ENCODE measurements at regions not wholly inside any gene's neighbourhood (a gene's known extent, or its start where the extent isn't known, plus 50 kb on each side); places are given as distances from the start of the nearest gene placed in this dataset.

DNA sequence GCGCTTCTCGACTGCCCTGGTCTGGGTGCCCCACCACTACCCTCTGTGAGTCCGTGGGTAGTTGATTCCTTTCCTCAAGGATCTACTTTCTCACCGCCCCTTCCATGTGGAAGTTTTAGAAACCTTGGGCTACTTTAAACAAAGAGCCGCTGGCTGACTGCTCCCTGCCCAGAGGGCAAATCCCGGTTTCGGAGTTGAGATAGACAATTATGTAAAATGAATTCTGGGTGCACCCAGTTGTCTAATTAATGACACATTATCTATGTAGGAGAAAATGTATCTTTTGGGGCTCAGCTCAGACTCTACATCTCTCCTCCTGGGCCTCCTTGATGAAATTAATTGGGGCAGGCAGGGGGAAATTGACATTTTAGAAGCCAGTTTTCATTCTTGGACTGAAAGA is 305.4 kb downstream of the UQCRFS1 start:
- DNase-seq (ENCODE audit: low spot score), result no peak
- TF ChIP-seq, protein P1, sequence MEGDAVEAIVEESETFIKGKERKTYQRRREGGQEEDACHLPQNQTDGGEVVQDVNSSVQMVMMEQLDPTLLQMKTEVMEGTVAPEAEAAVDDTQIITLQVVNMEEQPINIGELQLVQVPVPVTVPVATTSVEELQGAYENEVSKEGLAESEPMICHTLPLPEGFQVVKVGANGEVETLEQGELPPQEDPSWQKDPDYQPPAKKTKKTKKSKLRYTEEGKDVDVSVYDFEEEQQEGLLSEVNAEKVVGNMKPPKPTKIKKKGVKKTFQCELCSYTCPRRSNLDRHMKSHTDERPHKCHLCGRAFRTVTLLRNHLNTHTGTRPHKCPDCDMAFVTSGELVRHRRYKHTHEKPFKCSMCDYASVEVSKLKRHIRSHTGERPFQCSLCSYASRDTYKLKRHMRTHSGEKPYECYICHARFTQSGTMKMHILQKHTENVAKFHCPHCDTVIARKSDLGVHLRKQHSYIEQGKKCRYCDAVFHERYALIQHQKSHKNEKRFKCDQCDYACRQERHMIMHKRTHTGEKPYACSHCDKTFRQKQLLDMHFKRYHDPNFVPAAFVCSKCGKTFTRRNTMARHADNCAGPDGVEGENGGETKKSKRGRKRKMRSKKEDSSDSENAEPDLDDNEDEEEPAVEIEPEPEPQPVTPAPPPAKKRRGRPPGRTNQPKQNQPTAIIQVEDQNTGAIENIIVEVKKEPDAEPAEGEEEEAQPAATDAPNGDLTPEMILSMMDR (IDR thresholded peaks at IDR 0.05), result no peak
- Histone ChIP-seq H3K27me3 (replicated peaks; ENCODE audit: insufficient read depth) (no peaks in the 10 kb centered on the region), H3K9me3 (no peaks in the 10 kb centered on the region), H3K27ac (no peak overlapping the region), H3K4me1 (ENCODE audit: control insufficient read depth in 1 of 2, low read depth in 2 of 2) (no peaks in the 10 kb centered on the region), H3K4me3 (no peak overlapping the region), H3K36me3 (no peaks in the 10 kb centered on the region)
- ATAC-seq (ENCODE audit: insufficient number of reproducible peaks, low FRiP score, low read depth), result no peak

DNA sequence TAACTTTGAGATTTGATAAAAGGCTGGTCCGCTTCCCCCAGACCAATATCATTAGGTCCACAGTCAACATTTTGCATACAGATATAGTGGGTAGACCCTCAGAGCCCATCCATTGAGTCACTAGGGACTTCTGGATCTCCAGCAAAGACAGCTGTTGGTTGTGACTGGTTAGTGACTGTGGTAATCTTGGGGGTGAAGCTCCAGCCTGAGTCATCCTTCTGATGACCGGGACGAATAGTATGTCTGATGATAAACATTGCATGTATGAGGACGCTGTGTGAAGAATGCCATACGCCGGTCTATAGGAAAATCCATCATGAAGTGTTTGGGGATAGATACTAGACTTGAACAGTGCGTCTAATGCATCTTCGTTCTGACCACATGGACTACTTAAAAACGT is 307.0 kb downstream of the UQCRFS1 start:
- Histone ChIP-seq H3K4me1 (ENCODE audit: control insufficient read depth in 1 of 2, low read depth in 2 of 2) (no peaks in the 10 kb centered on the region), H3K36me3 (no peaks in the 10 kb centered on the region), H3K27ac (no peak overlapping the region), H3K4me3 (no peak overlapping the region), H3K9me3 (no peaks in the 10 kb centered on the region), H3K27me3 (replicated peaks; ENCODE audit: insufficient read depth) (no peaks in the 10 kb centered on the region)
- no peak for ATAC-seq (ENCODE audit: insufficient number of reproducible peaks, low FRiP score, low read depth)
- DNase-seq (ENCODE audit: low spot score), result no peak
- TF ChIP-seq, protein P1 (IDR thresholded peaks at IDR 0.05), result no peak

DNA sequence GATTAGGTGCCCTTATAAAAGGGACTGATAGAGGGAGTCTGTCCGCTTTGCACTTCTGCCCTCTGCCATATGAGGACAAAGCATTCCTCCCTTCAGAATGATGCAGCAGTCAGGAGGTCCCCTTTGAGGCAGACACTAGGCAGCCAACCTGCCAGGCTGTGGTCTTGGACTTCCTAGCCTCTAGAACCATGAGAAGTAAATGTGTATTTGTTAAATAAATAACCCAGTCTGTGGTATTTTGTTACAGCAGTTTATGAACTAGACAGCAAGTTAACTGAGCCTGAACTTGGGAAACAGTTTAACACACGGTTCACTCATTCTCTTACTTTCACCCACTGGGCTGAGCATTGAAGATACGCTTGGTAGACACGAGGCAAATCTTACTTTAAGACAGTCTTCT is 313.2 kb downstream of the UQCRFS1 start:
- Histone ChIP-seq H3K4me1 (ENCODE audit: control insufficient read depth in 1 of 2, low read depth in 2 of 2) (no peaks in the 10 kb centered on the region), H3K27me3 (replicated peaks; ENCODE audit: insufficient read depth) (no peaks in the 10 kb centered on the region), H3K4me3 (no peak overlapping the region), H3K27ac (no peak overlapping the region), H3K36me3 (no peaks in the 10 kb centered on the region), H3K9me3 (no peaks in the 10 kb centered on the region)
- ATAC-seq (ENCODE audit: insufficient number of reproducible peaks, low FRiP score, low read depth), result no peak
- TF ChIP-seq, protein P1 (IDR thresholded peaks at IDR 0.05), result no peak
- DNase-seq (ENCODE audit: low spot score), result no peak

DNA sequence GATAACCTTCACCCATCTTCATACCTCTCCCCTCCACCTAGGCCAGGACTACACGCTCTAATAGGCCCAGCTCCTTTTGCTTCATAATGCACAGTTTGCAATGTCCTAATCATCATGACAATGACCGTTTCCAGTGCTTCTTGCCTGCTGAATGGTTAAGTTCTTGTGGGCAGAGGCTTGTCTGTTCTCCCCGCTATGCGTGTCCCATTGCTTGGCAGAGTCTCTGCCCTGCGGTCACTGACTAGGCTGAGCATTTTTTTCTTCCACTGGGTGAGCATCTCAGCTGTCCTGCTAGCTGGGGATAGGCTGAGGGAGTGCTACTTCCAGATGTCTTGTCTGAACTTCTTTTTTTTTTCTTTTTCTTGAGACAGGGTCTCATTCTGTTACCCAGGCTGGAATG is 314.7 kb downstream of the UQCRFS1 start:
- Histone ChIP-seq H3K36me3 (no peaks in the 10 kb centered on the region), H3K27me3 (replicated peaks; ENCODE audit: insufficient read depth) (no peaks in the 10 kb centered on the region), H3K27ac (no peak overlapping the region), H3K4me3 (no peak overlapping the region), H3K9me3 (no peaks in the 10 kb centered on the region), H3K4me1 (ENCODE audit: control insufficient read depth in 1 of 2, low read depth in 2 of 2) (no peaks in the 10 kb centered on the region)
- TF ChIP-seq, protein P1 (IDR thresholded peaks at IDR 0.05), result no peak
- no peak for DNase-seq (ENCODE audit: low spot score)
- no peak for ATAC-seq (ENCODE audit: insufficient number of reproducible peaks, low FRiP score, low read depth)

DNA sequence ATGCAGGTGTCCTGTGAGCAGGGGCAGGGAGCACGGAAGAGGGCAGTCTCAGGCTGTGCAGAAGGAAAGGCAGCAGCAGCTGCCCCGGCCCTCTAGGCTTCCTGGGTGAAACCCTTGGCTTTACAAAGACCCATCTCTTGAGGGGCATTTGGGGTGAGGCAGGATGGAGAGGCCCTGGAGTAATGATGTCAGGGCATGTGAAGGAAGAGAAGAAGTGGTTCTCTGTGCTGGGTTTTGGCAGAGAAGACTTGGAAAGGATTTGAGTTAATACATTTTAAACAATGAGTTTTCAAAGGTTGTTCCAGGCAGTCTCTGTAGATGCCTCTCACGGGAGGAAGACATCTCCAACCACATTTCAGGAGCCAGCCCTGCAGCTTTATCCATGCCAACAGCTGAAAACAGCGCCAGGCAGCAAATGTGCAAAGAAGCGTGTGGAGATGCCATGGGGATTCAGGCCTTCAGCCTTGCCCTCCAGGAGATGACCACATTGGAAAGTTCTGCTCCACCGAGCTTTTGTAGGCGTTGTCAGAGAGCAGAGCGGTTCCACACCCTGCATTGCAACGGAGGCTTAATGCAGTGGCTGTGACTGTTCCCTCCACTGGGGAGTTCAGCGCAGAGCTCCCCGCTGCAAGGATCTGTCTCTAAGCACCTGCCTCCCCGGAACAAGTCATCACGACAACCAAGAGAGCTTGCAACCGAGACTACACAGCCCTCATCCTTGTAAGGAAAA is 322.8 kb downstream of the UQCRFS1 start:
- DNase-seq (ENCODE audit: low spot score) (no peak), ATAC-seq (ENCODE audit: insufficient number of reproducible peaks, low FRiP score, low read depth) (no peak)
- TF ChIP-seq, protein P1 (IDR thresholded peaks at IDR 0.05), result no peak
- Histone ChIP-seq H3K4me1 (ENCODE audit: control insufficient read depth in 1 of 2, low read depth in 2 of 2) (no peaks in the 10 kb centered on the region), H3K9me3 (no peaks in the 10 kb centered on the region), H3K36me3 (no peaks in the 10 kb centered on the region), H3K27me3 (replicated peaks; ENCODE audit: insufficient read depth) (no peaks in the 10 kb centered on the region), H3K27ac (no peak overlapping the region), H3K4me3 (no peak overlapping the region)
